ENCODE measurements at regions not wholly inside any gene's neighbourhood (a gene's known extent, or its start where the extent isn't known, plus 50 kb on each side); places are given as distances from the start of the nearest gene placed in this dataset.

GRCh38 chr7:23970193-23970592 is 260.2 kb downstream of the STK31 start:
- no peak overlapping the region for H3K4me3 ChIP-seq (ENCODE audit: low read depth, low read length)
- no peak for TF ChIP-seq CTCF (conservative IDR thresholded peaks at IDR 0.05; ENCODE audit: low read depth, low read length)
- DNase-seq (ENCODE audit: low read depth), result no peak

GRCh38 chr7:23971031-23971430 is 261.0 kb downstream of the STK31 start:
- no peak for DNase-seq (ENCODE audit: low read depth)
- TF ChIP-seq CTCF (conservative IDR thresholded peaks at IDR 0.05; ENCODE audit: low read depth, low read length), result no peak
- no peak overlapping the region for H3K4me3 ChIP-seq (ENCODE audit: low read depth, low read length)

DNA sequence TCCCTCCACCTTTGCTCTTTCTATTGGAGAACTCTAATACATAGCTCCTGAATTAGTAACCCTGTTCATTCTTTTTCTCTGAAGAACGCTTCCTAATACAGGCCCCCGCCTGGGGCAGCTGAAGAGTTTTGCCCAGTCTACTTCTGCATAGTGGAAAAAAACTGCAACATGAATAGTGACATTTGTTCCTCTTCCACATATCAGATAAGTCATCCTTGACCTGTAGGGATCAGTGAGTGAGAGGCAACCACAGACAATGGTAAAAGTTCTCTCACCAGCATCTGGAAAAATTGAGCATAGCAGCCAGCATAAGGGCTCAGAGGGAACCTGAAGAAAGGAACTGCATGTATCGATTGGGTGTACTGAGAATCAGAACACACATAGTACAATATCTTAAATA is 262.0 kb downstream of the STK31 start:
- H3K4me3 ChIP-seq (ENCODE audit: low read depth, low read length), result no peak overlapping the region
- no peak for DNase-seq (ENCODE audit: low read depth)
- TF ChIP-seq CTCF (conservative IDR thresholded peaks at IDR 0.05; ENCODE audit: low read depth, low read length), result no peak

- no peak for TF ChIP-seq CTCF (conservative IDR thresholded peaks at IDR 0.05; ENCODE audit: low read depth, low read length)
- no peak overlapping the region for H3K4me3 ChIP-seq (ENCODE audit: low read depth, low read length)
- DNase-seq (ENCODE audit: low read depth), result no peak
These were observed 263.2 kb downstream of the STK31 start for GRCh38 chr7:23973264-23973663.

DNA sequence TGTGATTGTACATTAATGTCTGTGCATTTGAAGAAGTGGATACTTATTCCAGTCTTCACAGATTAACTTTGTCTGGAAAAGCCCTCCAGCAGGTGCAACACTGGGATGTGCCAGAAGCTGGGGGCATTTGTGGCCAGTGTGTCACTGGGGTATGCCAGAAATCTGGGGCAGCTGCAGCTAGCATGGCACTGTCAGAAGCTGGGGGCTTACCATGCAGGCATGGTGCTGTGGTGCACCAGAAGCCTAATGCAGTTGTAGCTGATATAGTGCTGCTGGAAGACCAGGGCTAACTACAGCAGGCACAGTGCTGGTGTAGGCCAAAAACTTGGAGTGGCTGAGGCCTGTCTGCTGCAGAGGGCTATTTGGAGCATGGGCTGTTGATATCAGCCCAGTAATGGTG is 270.1 kb downstream of the STK31 start:
- H3K4me3 ChIP-seq (ENCODE audit: low read depth, low read length), result no peak overlapping the region
- DNase-seq (ENCODE audit: low read depth), result no peak
- TF ChIP-seq CTCF (conservative IDR thresholded peaks at IDR 0.05; ENCODE audit: low read depth, low read length), result no peak

GRCh38 chr7:23981314-23981713 is 271.3 kb downstream of the STK31 start:
- DNase-seq (ENCODE audit: low read depth), result no peak
- no peak overlapping the region for H3K4me3 ChIP-seq (ENCODE audit: low read depth, low read length)
- TF ChIP-seq CTCF (conservative IDR thresholded peaks at IDR 0.05; ENCODE audit: low read depth, low read length), result no peak

GRCh38 chr7:23981758-23982157 is 271.7 kb downstream of the STK31 start:
- TF ChIP-seq CTCF (conservative IDR thresholded peaks at IDR 0.05; ENCODE audit: low read depth, low read length), result no peak
- DNase-seq (ENCODE audit: low read depth), result no peak
- no peak overlapping the region for H3K4me3 ChIP-seq (ENCODE audit: low read depth, low read length)

Measured in epithelial cell of proximal tubule (primary cell).